ENCODE measurements at regions not wholly inside any gene's neighbourhood (a gene's known extent, or its start where the extent isn't known, plus 50 kb on each side); places are given as distances from the start of the nearest gene placed in this dataset.
"Not testable (repeated sequence)": the region's sequence is repeated elsewhere in the genome, so short reads cannot be mapped to it uniquely, and the experiment has no call there.

DNA sequence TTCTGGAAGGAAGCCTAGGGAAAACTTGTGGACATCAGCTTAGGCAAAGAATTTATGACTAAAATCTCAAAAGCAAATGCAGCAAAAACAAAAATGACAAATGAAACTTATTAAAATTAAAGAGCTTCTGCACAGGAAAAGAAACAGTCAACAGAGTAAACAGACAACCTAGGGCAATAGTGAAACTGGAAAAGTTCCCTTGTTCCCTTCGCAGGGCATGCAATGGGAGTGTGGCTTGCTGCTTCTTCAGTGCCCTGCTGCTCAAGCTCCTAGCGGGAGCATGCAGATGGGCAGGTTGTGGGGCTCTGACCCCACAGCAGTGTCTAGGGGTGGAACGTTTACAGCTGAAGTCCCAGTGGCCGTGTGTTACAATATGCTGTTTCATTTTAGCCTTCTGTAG is 1797.4 kb downstream of the NCAM2 start:
- H3K27me3 ChIP-seq (ENCODE audit: insufficient read depth, insufficient read length) = no peaks in the 10 kb centered on the region
- H3K9me3 ChIP-seq (ENCODE audit: insufficient read depth, low read length) = no peaks in the 10 kb centered on the region
- H3K4me3 ChIP-seq (ENCODE audit: insufficient read length, low read depth) = no peak overlapping the region
- no peak for TF ChIP-seq YY1 (IDR thresholded peaks at IDR 0.05; ENCODE audit: insufficient read depth, insufficient read length)
- TF ChIP-seq SUZ12 (IDR thresholded peaks at IDR 0.05; ENCODE audit: extremely low read depth, insufficient read depth, insufficient read length) = no peak
- no peak for TF ChIP-seq ZNF274 (IDR thresholded peaks at IDR 0.05; ENCODE audit: low read depth, low read length)
- H3K4me1 ChIP-seq (ENCODE audit: insufficient read depth, insufficient read length) = no peaks in the 10 kb centered on the region
- DNase-seq (ENCODE audit: low read depth, low spot score) = no peak
- H3K36me3 ChIP-seq (ENCODE audit: insufficient read depth, insufficient read length, low read length) = no peaks in the 10 kb centered on the region
- H3K9ac ChIP-seq (ENCODE audit: insufficient read length, low read depth) = no peak overlapping the region

DNA sequence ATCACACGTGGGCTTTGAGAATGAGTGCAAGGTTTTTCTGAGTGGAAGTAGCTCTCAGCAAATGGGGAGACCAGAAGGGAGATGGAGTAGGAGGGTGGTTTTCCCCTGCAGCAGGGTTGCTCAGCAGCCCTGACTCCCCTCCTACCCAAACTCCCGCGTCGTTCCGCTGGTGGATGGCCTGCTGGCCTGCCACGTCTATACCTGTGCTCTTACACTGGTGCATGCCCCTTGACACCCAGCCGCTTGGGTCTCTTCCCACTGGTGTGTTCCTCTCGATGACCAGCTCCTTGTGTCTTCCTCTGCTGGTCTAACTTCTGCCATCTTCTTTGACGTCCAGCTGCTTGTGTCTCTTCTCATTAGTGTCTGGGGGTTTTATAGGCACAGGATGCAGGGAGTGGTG is 1797.9 kb downstream of the NCAM2 start:
- Histone ChIP-seq H3K4me3 (ENCODE audit: insufficient read length, low read depth) (no peak overlapping the region), H3K4me1 (ENCODE audit: insufficient read depth, insufficient read length) (no peaks in the 10 kb centered on the region), H3K36me3 (ENCODE audit: insufficient read depth, insufficient read length, low read length) (no peaks in the 10 kb centered on the region), H3K9ac (ENCODE audit: insufficient read length, low read depth) (no peak overlapping the region), H3K9me3 (ENCODE audit: insufficient read depth, low read length) (no peaks in the 10 kb centered on the region), H3K27me3 (ENCODE audit: insufficient read depth, insufficient read length) (no peaks in the 10 kb centered on the region)
- TF ChIP-seq YY1 (IDR thresholded peaks at IDR 0.05; ENCODE audit: insufficient read depth, insufficient read length) = no peak
- no peak for DNase-seq (ENCODE audit: low read depth, low spot score)

DNA sequence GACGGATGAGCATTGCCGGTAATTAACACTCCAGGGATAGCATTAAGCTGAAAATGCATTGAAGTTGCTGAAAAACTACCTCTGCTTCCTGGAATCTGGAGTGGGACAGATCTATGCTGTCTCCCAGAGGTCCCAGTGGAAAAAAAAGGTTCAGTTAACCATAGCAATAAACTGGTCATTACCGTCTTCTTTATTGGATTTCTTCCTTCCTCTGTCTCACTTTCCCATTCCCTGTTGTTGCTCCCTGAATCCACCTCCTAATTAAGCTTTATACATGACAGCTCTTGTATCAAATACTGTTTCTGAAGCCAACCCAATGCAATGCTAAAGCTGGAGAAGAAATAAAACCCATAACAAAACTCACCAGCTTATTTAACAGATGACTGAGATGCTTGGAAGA is 1805.9 kb downstream of the NCAM2 start:
- Histone ChIP-seq H3K4me3 (ENCODE audit: insufficient read length, low read depth) (no peak overlapping the region), H3K4me1 (ENCODE audit: insufficient read depth, insufficient read length) (no peaks in the 10 kb centered on the region), H3K27me3 (ENCODE audit: insufficient read depth, insufficient read length) (no peaks in the 10 kb centered on the region), H3K9ac (ENCODE audit: insufficient read length, low read depth) (no peak overlapping the region), H3K9me3 (ENCODE audit: insufficient read depth, low read length) (no peaks in the 10 kb centered on the region), H3K36me3 (ENCODE audit: insufficient read depth, insufficient read length, low read length) (no peaks in the 10 kb centered on the region)
- no peak for DNase-seq (ENCODE audit: low read depth, low spot score)
- TF ChIP-seq SUZ12 (IDR thresholded peaks at IDR 0.05; ENCODE audit: extremely low read depth, insufficient read depth, insufficient read length) (no peak), YY1 (IDR thresholded peaks at IDR 0.05; ENCODE audit: insufficient read depth, insufficient read length) (no peak), ZNF274 (IDR thresholded peaks at IDR 0.05; ENCODE audit: low read depth, low read length) (no peak)

DNA sequence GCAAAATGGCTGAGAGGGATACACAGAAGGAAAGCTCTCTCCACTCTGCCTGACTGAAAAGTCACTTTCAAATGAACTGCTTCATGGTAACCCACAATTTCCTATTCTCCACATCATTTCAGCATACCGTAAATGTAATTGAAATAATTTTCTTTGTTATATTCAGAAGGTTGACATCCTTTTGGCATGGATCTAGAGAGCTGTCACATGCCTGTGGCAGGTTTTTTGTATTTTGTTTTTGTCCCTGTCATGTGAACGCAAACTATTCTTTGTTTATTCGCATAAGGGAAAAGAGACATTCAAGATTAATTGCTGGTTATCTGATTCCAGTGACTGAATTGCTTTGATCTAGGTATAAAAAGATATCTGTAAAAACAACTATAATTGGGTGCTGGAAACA is 1808.1 kb downstream of the NCAM2 start:
- no peak for DNase-seq (ENCODE audit: low read depth, low spot score)
- H3K9me3 ChIP-seq (ENCODE audit: insufficient read depth, low read length) = no peaks in the 10 kb centered on the region
- no peaks in the 10 kb centered on the region for H3K36me3 ChIP-seq (ENCODE audit: insufficient read depth, insufficient read length, low read length)
- H3K4me1 ChIP-seq (ENCODE audit: insufficient read depth, insufficient read length) = no peaks in the 10 kb centered on the region
- H3K27me3 ChIP-seq (ENCODE audit: insufficient read depth, insufficient read length) = no peaks in the 10 kb centered on the region
- no peak for TF ChIP-seq ZNF274 (IDR thresholded peaks at IDR 0.05; ENCODE audit: low read depth, low read length)
- no peak for TF ChIP-seq SUZ12 (IDR thresholded peaks at IDR 0.05; ENCODE audit: extremely low read depth, insufficient read depth, insufficient read length)
- TF ChIP-seq YY1 (IDR thresholded peaks at IDR 0.05; ENCODE audit: insufficient read depth, insufficient read length) = no peak
- H3K4me3 ChIP-seq (ENCODE audit: insufficient read length, low read depth) = no peak overlapping the region
- H3K9ac ChIP-seq (ENCODE audit: insufficient read length, low read depth) = no peak overlapping the region

DNA sequence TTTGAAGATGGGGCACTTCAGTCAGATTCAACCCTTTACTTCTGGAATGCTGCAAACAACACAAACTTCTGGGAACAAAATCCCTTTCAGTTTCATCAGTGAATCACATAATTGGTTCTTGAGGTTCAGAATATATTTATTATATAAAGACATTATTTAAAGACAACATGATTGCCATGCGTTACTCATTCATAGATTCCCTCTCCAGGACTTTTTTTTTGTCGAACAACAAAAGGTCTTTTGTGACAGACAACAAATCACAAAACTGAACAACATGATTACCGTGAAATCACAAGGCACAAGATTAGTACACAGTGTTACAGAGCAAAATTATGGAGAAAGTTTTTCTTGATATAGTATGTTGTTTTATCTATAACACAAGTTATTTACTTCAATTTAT is 1815.0 kb downstream of the NCAM2 start:
- DNase-seq (ENCODE audit: low read depth, low spot score) = no peak
- Histone ChIP-seq H3K9me3 (ENCODE audit: insufficient read depth, low read length) (no peaks in the 10 kb centered on the region), H3K4me3 (ENCODE audit: insufficient read length, low read depth) (no peak overlapping the region), H3K36me3 (ENCODE audit: insufficient read depth, insufficient read length, low read length) (no peaks in the 10 kb centered on the region), H3K9ac (ENCODE audit: insufficient read length, low read depth) (no peak overlapping the region), H3K4me1 (ENCODE audit: insufficient read depth, insufficient read length) (no peaks in the 10 kb centered on the region), H3K27me3 (ENCODE audit: insufficient read depth, insufficient read length) (no peaks in the 10 kb centered on the region)
- TF ChIP-seq YY1 (IDR thresholded peaks at IDR 0.05; ENCODE audit: insufficient read depth, insufficient read length) (no peak), SUZ12 (IDR thresholded peaks at IDR 0.05; ENCODE audit: extremely low read depth, insufficient read depth, insufficient read length) (no peak), ZNF274 (IDR thresholded peaks at IDR 0.05; ENCODE audit: low read depth, low read length) (no peak)

DNA sequence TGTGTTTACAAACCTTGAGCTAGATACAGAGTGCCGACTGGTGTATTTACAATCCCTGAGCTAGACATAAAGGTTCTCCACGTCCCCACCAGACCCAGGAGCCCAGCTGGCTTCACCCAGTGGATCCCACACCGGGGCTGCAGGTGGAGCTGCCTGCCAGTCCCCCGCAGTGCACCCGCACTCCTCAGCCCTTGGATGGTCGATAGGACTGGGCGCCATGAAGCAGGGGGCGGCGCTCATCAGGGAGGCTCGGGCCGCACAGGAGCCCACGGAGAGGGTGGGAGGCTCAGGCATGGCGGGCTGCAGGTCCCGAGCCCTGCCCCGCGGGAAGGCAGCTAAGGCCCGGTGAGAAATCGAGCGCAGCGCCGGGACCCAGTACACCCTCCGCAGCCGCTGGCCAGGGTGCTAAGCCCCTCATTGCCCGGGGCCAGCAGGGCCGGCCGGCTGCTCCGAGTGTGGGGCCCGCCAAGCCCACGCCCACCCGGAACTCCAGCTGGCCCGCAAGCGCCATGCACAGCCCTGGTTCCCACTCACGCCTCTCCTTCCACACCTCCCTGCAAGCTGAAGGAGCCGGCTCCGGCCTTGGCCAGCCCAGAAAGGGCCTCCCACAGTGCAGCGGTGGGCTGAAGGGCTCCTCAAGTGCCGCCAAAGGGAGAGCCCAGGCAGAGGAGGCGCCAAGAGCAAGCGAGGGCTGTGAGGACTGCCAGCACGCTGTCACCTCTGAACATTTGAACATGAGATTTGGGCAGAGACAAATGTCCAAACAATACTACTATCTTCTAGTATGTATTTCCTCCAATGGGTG is 1820.7 kb downstream of the NCAM2 start:
- H3K27me3 ChIP-seq (ENCODE audit: insufficient read depth, insufficient read length); H3K36me3 ChIP-seq (ENCODE audit: insufficient read depth, insufficient read length, low read length); DNase-seq (ENCODE audit: low read depth, low spot score); H3K9me3 ChIP-seq (ENCODE audit: insufficient read depth, low read length); H3K9ac ChIP-seq (ENCODE audit: insufficient read length, low read depth); H3K4me1 ChIP-seq (ENCODE audit: insufficient read depth, insufficient read length); H3K4me3 ChIP-seq (ENCODE audit: insufficient read length, low read depth): not testable (repeated sequence)

DNA sequence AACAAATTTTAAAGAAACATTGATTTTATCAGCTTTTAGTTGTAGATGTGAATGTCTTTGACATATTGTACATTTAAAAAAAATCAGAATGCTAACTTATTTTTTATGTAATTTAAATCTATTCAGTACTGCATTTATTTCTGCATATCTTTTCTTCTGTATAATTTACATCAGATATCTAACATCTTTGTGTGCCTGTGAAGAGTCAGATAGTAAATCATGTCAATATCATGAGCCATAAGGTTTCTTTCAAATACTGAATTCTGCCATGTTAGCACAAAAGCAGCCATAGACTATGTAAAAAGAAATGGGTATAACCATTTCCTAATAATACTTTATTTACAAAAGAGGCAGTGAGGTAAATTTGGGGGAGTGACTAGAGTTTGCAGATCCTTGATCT is 1829.2 kb downstream of the NCAM2 start:
- H3K27me3 ChIP-seq (ENCODE audit: insufficient read depth, insufficient read length) = no peaks in the 10 kb centered on the region
- H3K9ac ChIP-seq (ENCODE audit: insufficient read length, low read depth) = no peak overlapping the region
- TF ChIP-seq YY1 (IDR thresholded peaks at IDR 0.05; ENCODE audit: insufficient read depth, insufficient read length) = no peak
- TF ChIP-seq ZNF274 (IDR thresholded peaks at IDR 0.05; ENCODE audit: low read depth, low read length) = no peak
- TF ChIP-seq SUZ12 (IDR thresholded peaks at IDR 0.05; ENCODE audit: extremely low read depth, insufficient read depth, insufficient read length) = no peak
- peaks cover 7% of the 10 kb centered on the region for H3K9me3 ChIP-seq (ENCODE audit: insufficient read depth, low read length)
- no peaks in the 10 kb centered on the region for H3K36me3 ChIP-seq (ENCODE audit: insufficient read depth, insufficient read length, low read length)
- no peak overlapping the region for H3K4me3 ChIP-seq (ENCODE audit: insufficient read length, low read depth)
- no peaks in the 10 kb centered on the region for H3K4me1 ChIP-seq (ENCODE audit: insufficient read depth, insufficient read length)
- DNase-seq (ENCODE audit: low read depth, low spot score) = no peak

DNA sequence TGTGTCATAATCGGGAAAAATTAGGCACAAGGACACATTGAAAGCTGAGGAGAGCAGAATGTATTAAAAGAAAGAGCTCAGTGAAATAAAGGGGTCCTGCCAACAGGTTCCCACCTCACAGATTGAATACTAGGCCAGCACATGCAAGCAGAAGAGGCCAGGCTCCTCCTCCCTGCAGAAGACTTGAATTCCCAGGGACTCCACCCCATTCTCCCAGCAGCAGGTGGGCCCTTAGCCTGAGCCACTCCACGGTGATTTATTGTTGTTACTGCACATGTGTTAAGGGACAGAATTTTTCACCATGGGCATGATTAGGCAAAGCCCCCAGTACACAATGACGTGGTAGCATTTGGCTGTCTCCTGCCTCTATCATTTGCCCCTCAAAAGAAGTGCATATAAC is 1844.7 kb downstream of the NCAM2 start:
- no peak for TF ChIP-seq SUZ12 (IDR thresholded peaks at IDR 0.05; ENCODE audit: extremely low read depth, insufficient read depth, insufficient read length)
- no peak for TF ChIP-seq ZNF274 (IDR thresholded peaks at IDR 0.05; ENCODE audit: low read depth, low read length)
- no peak for TF ChIP-seq YY1 (IDR thresholded peaks at IDR 0.05; ENCODE audit: insufficient read depth, insufficient read length)
- H3K4me1 ChIP-seq (ENCODE audit: insufficient read depth, insufficient read length) = no peaks in the 10 kb centered on the region

More for the DNA sequence above, 1844.7 kb downstream of the NCAM2 start:
- no peak for DNase-seq (ENCODE audit: low read depth, low spot score)
- Histone ChIP-seq H3K4me3 (ENCODE audit: insufficient read length, low read depth) (no peak overlapping the region), H3K9me3 (ENCODE audit: insufficient read depth, low read length) (peaks cover 23% of the 10 kb centered on the region), H3K36me3 (ENCODE audit: insufficient read depth, insufficient read length, low read length) (no peaks in the 10 kb centered on the region), H3K9ac (ENCODE audit: insufficient read length, low read depth) (no peak overlapping the region), H3K27me3 (ENCODE audit: insufficient read depth, insufficient read length) (no peaks in the 10 kb centered on the region)

Measured in NT2/D1 (cell line).